ENCODE measurements at regions not wholly inside any gene's neighbourhood (a gene's known extent, or its start where the extent isn't known, plus 50 kb on each side); places are given as distances from the start of the nearest gene placed in this dataset.

DNA sequence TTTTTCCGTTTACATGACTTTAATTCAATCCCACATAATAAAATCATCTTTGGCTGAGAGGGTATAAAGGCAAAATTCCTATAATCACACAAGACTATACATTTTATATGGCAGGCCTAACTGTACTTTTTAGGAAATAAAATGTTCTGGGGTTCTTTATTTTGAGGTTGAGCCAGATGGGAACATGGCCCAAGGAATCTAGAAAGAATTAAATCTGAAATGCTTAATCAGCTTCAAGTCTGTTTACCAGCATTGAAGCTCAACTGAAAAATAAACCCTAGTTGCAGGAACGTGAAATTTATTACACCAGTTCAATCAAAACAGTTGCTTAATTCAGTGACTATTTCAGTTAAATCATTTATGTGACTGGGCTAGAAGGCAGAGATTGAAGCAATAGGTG is 191.0 kb upstream of the BTG1 start:
- Histone ChIP-seq H3K4me3 (no peak overlapping the region), H3K36me3 (no peaks in the 10 kb centered on the region), H3K9ac (ENCODE audit: low read depth in 2 of 2, low read length in 2 of 2) (no peak overlapping the region), H3K27me3 (no peaks in the 10 kb centered on the region), H3K4me1 (peaks cover 7% of the 10 kb centered on the region), H3K9me3 (no peaks in the 10 kb centered on the region), H3K27ac (no peak overlapping the region)
- DNase-seq: no peak
- no peak for TF ChIP-seq CTCF (IDR thresholded peaks at IDR 0.05)
- intact Hi-C loops (cut with DNase I): no loop called here

GRCh38 chr12:92335831-92336230 is 190.2 kb upstream of the BTG1 start:
- TF ChIP-seq CTCF (IDR thresholded peaks at IDR 0.05): no peak
- Histone ChIP-seq H3K4me1 (peaks cover 7% of the 10 kb centered on the region), H3K9ac (ENCODE audit: low read depth in 2 of 2, low read length in 2 of 2) (no peak overlapping the region), H3K27ac (no peak overlapping the region), H3K27me3 (no peaks in the 10 kb centered on the region), H3K36me3 (no peaks in the 10 kb centered on the region), H3K4me3 (no peak overlapping the region), H3K9me3 (no peaks in the 10 kb centered on the region)
- intact Hi-C loops (cut with DNase I): no loop called here
- DNase-seq: no peak

DNA sequence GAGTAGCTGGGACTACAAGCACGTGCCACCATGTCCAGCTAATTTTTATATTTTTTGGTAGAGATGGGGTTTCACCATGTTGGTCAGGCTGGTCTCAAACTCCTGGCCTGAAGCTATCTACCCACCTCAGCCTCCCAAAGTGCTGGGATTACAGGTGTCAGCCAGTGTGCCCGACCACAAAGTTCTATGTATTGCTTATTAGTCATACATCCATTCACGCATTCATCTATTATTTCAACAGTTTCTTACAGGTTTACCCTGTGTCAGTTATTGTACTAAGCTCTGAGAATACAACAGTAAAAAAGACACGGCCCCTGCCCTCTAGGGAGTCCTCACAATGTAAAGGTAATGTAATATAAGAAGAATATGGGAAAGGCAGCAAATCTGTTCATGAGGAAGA is 188.9 kb upstream of the BTG1 start:
- TF ChIP-seq CTCF (IDR thresholded peaks at IDR 0.05): no peak
- intact Hi-C loops (cut with DNase I): no loop called here
- Histone ChIP-seq H3K4me1 (peaks cover 7% of the 10 kb centered on the region), H3K36me3 (no peaks in the 10 kb centered on the region), H3K9me3 (no peaks in the 10 kb centered on the region), H3K27me3 (no peaks in the 10 kb centered on the region), H3K27ac (no peak overlapping the region), H3K4me3 (no peak overlapping the region), H3K9ac (ENCODE audit: low read depth in 2 of 2, low read length in 2 of 2) (no peak overlapping the region)
- DNase-seq: no peak

- H3K4me1 ChIP-seq: peaks cover 7% of the 10 kb centered on the region
- no peak overlapping the region for H3K9ac ChIP-seq (ENCODE audit: low read depth in 2 of 2, low read length in 2 of 2)
- H3K27me3 ChIP-seq: no peaks in the 10 kb centered on the region
- intact Hi-C loops (cut with DNase I): no loop called here
- no peak for DNase-seq
- H3K36me3 ChIP-seq: no peaks in the 10 kb centered on the region
- no peak overlapping the region for H3K4me3 ChIP-seq
- no peak for TF ChIP-seq CTCF (IDR thresholded peaks at IDR 0.05)
- H3K27ac ChIP-seq: no peak overlapping the region
- H3K9me3 ChIP-seq: no peaks in the 10 kb centered on the region
Observed at GRCh38 chr12:92332552-92332951, 186.9 kb upstream of the BTG1 start.

GRCh38 chr12:92331383-92331782 is 185.7 kb upstream of the BTG1 start:
- TF ChIP-seq CTCF (IDR thresholded peaks at IDR 0.05): no peak
- Histone ChIP-seq H3K27me3 (no peaks in the 10 kb centered on the region), H3K4me3 (no peak overlapping the region), H3K27ac (no peak overlapping the region), H3K9me3 (no peaks in the 10 kb centered on the region), H3K36me3 (no peaks in the 10 kb centered on the region), H3K4me1 (peaks cover 4% of the 10 kb centered on the region), H3K9ac (ENCODE audit: low read depth in 2 of 2, low read length in 2 of 2) (no peak overlapping the region)
- intact Hi-C loops (cut with DNase I): no loop called here
- DNase-seq: peak; percentile 39

DNA sequence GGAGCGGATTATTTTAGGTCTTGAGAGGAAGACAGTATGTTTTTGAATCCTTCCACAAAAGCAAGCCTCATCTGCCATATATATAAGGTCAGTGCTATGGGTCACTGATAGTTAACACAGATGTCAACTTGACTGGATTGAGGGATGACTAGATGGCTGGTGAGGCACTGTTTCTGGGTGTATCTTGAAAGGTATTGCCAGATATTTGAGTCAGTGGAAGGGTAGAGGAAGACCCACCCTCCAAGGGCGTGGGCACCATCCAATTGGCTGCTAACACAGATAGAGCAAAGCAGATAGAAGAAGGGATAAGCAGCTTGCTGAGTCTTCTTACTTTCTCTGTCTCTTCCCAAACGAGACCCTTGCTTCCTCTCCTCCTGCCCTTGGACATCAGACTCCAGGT is 185.0 kb upstream of the BTG1 start:
- TF ChIP-seq CTCF (IDR thresholded peaks at IDR 0.05): no peak
- intact Hi-C loops (cut with DNase I): no loop called here
- Histone ChIP-seq H3K4me1 (no peaks in the 10 kb centered on the region), H3K27ac (no peak overlapping the region), H3K9ac (ENCODE audit: low read depth in 2 of 2, low read length in 2 of 2) (no peak overlapping the region), H3K9me3 (no peaks in the 10 kb centered on the region), H3K36me3 (no peaks in the 10 kb centered on the region), H3K4me3 (no peak overlapping the region), H3K27me3 (no peaks in the 10 kb centered on the region)
- DNase-seq: no peak

Measured in colonic mucosa (tissue), 4 donors.